Stomach smooth muscle (tissue), 2 donors: ENCODE measurements at regions not wholly inside any gene's neighbourhood (a gene's known extent, or its start where the extent isn't known, plus 50 kb on each side); places are given as distances from the start of the nearest gene placed in this dataset.
"Not testable (repeated sequence)": the region's sequence is repeated elsewhere in the genome, so short reads cannot be mapped to it uniquely, and the experiment has no call there.

ENCODE experiments used
- H3K27ac ChIP-seq: one replicate; pipeline ENCODE4 v1.7.0; 2013; ENCODE audit warnings: mild to moderate bottlenecking, low read length, inconsistent platforms
- H3K27me3 ChIP-seq, 2 donors: one replicate each; pipeline ENCODE4 v1.7.0; 2013; ENCODE audit warnings: low read length in 2 of 2; ENCODE audit not compliant: insufficient read depth in 2 of 2, control insufficient read depth in 1 of 2
- H3K36me3 ChIP-seq, 2 donors: one replicate each; pipeline ENCODE4 v1.7.0; 2013; ENCODE audit warnings: low read length in 2 of 2; ENCODE audit not compliant: control insufficient read depth in 2 of 2, insufficient read depth in 2 of 2
- H3K4me1 ChIP-seq: one replicate; pipeline ENCODE4 v1.7.0; 2013; ENCODE audit warnings: low read length; ENCODE audit not compliant: control insufficient read depth, insufficient read depth
- H3K4me3 ChIP-seq, 2 donors: one replicate each; pipeline ENCODE4 v1.7.0; 2013; ENCODE audit warnings: low read length in 2 of 2
- H3K9ac ChIP-seq, 2 donors: one replicate each; pipeline ENCODE4 v1.7.0; 2013; ENCODE audit warnings: low read length in 2 of 2, mild to moderate bottlenecking in 1 of 2
- H3K9me3 ChIP-seq, 2 donors: one replicate each; pipeline ENCODE4 v1.7.0; 2013; ENCODE audit warnings: low read length in 2 of 2; ENCODE audit not compliant: control insufficient read depth in 2 of 2
- donor health status: healthy.
- donor health status: Pancreatic carcinoma.

DNA sequence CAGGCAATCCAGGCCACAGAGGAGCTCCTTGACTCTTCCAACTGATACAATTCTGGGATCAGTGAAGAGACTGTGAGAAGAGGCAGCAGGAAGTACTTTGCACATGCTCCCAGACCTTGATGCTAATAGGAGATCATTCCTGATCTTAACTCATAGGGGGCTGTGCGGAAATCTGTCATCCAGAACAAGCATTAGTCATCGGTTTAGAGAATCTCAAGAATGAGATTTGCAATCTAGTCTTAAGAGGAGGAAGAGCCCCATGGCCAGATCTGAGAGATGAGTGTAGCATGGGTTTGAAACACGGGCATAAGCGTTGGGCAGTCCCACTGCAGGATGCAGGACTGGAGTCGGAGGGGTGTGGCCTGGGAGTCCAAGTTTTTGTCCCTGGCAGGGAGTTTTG is 1081.1 kb downstream of the NAALADL2 start:
- Histone ChIP-seq H3K27ac (no peak overlapping the region), H3K36me3 (no peaks in the 10 kb centered on the region), H3K27me3 (no peaks in the 10 kb centered on the region), H3K9me3 (no peaks in the 10 kb centered on the region), H3K9ac (no peak overlapping the region), H3K4me1 (no peaks in the 10 kb centered on the region), H3K4me3 (no peak overlapping the region)

DNA sequence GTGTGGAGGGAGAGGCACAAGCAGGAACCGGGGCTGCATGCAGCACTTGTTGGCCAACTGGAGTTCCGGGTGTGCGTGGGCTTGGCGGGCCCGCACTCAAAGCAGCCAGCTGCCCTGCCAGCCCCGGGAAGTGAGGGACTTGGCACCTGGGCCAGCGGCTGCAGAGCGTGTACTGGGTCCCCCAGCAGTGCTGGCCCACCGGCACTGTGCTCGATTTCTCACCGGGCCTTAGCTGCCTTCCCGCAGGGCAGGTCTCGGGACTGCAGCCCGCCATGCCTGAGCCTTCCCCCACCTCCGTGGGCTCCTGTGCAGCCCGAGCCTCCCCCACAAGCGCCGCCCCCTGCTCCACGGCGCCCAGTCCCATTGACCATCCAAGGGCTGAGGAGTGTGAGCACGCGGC is 1078.2 kb downstream of the NAALADL2 start:
- not testable (repeated sequence) for H3K9me3 ChIP-seq, H3K9ac ChIP-seq

DNA sequence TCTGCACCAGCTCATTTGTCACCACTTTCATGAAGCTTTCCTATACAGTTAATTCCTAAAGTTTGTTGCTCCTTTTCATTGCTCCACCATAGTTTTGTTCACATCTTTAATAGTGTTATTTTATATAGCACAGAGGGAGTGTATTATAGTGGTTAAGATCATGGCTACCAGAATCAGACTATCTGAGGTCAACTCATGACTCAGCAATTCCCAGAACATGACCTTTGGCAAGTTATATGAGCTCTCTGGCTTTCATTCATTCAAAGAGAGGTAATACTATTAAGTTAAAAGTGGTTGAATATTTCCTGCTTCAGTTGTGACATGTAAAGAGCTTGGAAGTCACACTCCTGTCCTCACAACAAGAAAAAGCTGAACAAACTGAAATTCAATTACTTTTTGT is 1073.5 kb downstream of the NAALADL2 start:
- Histone ChIP-seq H3K9me3 (no peaks in the 10 kb centered on the region), H3K4me1 (no peaks in the 10 kb centered on the region), H3K27me3 (no peaks in the 10 kb centered on the region), H3K4me3 (no peak overlapping the region), H3K36me3 (no peaks in the 10 kb centered on the region), H3K27ac (no peak overlapping the region), H3K9ac (no peak overlapping the region)

More for the DNA sequence above, 1078.2 kb downstream of the NAALADL2 start:
- not testable (repeated sequence) for H3K27me3 ChIP-seq, H3K27ac ChIP-seq, H3K36me3 ChIP-seq, H3K4me3 ChIP-seq, H3K4me1 ChIP-seq

DNA sequence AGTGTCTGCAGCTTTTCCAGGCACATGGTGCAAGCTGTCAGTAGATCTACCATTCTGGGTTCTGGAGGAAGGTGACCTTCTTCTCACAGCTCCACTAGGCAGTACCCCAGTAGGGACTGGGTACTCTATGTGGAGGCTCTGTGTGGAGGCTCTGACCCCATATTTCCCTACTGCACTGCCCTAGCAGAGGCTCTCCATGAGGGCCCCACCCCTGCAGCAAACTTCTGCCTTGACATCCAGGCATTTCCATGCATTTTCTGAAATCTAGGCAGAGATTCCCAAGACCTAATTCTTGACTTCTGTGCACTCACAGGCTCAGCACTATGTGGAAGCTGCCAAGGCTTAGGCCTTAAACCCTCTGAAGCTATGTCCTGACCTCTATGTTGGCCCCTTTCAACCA is 1060.0 kb downstream of the NAALADL2 start:
- no peak overlapping the region for H3K27ac ChIP-seq
- no peaks in the 10 kb centered on the region for H3K36me3 ChIP-seq
- no peaks in the 10 kb centered on the region for H3K27me3 ChIP-seq
- H3K4me1 ChIP-seq: no peaks in the 10 kb centered on the region
- H3K4me3 ChIP-seq: no peak overlapping the region
- no peaks in the 10 kb centered on the region for H3K9me3 ChIP-seq
- H3K9ac ChIP-seq: no peak overlapping the region

DNA sequence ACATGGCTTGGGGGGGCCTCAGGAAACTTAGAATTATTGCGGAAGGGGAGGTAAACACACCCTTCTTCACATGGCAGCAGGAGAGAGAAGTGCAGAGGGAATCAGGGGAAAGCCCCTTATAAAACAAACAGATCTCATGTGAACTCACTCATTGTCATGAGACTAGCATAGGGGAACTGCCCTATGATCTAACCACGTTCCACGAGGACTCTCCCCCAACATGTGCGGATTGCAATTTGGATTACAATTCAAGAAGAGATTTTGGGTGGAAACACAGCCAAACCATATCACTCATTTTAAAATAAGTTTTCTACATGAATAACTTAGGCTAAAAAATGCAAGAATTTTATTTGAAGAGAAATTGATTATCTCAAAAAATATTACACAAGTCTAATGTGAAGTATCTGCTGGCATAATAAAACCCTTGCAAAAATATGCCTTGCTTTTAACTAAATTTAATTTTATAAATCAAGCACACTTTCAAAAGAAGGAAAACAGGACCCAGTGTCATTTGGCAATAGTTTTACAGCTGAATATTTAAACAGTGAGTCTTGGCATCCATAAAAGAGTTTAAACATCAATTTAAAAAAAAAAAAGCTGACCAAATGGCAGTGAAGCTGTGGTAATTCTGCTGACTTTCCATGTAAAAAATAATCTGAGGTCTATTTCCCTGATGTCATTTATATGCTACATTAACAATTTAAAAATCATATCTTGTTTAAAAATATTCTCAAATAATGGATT is 1057.2 kb downstream of the NAALADL2 start:
- Histone ChIP-seq H3K36me3 (no peaks in the 10 kb centered on the region), H3K27ac (no peak overlapping the region), H3K9me3 (no peaks in the 10 kb centered on the region), H3K4me3 (no peak overlapping the region), H3K27me3 (no peaks in the 10 kb centered on the region), H3K4me1 (no peaks in the 10 kb centered on the region), H3K9ac (no peak overlapping the region)

DNA sequence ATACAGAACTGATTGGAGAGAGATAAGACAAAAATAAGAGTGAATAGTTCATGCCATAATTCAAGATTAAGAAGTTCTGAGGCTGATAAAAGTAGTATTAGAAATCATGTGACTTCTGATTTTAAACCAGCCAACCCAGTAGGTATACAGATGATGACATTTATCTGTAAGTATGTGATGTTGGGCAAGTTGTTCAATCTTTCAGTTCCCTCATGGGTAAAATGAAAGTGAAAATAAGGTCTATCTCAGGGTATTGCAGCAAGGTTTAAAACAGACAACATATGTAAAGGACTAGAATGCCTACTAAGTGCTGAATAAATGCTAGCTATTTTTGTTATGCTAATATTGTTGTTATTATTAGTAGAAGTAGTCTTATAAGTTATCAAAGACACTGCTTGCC is 1055.7 kb downstream of the NAALADL2 start:
- Histone ChIP-seq H3K4me3 (no peak overlapping the region), H3K27me3 (no peaks in the 10 kb centered on the region), H3K9ac (no peak overlapping the region), H3K36me3 (no peaks in the 10 kb centered on the region), H3K9me3 (no peaks in the 10 kb centered on the region), H3K4me1 (no peaks in the 10 kb centered on the region), H3K27ac (no peak overlapping the region)

DNA sequence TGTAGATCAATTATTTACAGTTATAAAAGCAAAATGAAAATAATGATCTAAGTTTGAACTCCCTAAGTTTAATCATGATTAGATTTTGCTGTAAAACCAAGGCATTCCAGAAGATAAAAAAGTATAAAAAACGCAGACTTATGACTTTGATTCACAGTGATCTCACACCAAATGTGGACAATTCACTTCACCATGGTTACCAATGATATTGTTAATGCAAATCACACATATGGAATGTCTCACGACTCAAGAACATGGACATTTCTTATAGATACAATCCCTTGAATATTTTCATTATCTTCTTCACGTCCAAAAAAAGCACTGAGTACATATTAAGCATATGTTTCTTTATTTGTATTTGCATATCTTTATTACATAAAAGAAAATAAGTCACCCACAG is 1054.2 kb downstream of the NAALADL2 start:
- Histone ChIP-seq H3K4me3 (no peak overlapping the region), H3K27ac (no peak overlapping the region), H3K9me3 (no peaks in the 10 kb centered on the region), H3K27me3 (no peaks in the 10 kb centered on the region), H3K9ac (no peak overlapping the region), H3K36me3 (no peaks in the 10 kb centered on the region), H3K4me1 (no peaks in the 10 kb centered on the region)

DNA sequence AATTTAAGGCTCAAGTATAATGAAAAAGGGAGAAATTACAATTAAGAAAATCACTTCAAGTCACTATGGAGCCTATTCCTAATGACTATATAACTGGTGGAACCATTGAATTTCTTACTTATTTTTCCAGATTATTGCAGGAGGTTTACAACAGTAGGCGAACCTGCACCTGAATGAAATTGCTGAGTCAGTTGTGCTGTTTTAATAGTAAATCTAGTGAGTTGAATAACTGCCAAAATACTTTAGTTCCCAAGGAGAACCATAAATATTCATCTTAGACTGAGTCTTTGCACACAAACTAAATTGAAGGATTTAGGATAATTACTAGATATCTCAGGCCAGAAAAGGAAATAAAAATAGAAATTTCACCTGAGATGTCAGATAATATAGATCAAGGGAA is 1052.8 kb downstream of the NAALADL2 start:
- no peak overlapping the region for H3K9ac ChIP-seq
- H3K9me3 ChIP-seq: no peaks in the 10 kb centered on the region
- H3K27ac ChIP-seq: no peak overlapping the region
- no peak overlapping the region for H3K4me3 ChIP-seq
- no peaks in the 10 kb centered on the region for H3K27me3 ChIP-seq
- no peaks in the 10 kb centered on the region for H3K4me1 ChIP-seq
- no peaks in the 10 kb centered on the region for H3K36me3 ChIP-seq

DNA sequence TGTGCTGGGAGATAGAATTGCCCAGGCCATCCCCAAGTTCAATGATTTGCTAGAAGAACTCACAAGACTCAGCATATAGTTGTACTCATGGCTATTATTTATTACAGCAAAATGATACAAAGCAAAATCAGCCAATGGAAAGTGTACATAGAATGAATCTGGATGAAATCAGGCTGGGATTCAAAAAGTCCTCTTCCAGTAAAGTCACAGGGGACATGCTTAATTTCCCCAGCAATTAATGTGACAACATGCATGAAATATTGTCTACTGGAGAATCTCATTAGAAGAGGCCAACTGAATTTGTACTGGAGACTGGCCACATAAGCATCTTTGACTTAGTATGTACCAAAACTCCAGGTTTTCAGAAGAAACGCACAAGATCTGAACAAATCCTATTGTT is 1043.1 kb downstream of the NAALADL2 start:
- no peak overlapping the region for H3K9ac ChIP-seq
- no peak overlapping the region for H3K4me3 ChIP-seq
- H3K4me1 ChIP-seq: no peaks in the 10 kb centered on the region
- no peaks in the 10 kb centered on the region for H3K27me3 ChIP-seq
- H3K36me3 ChIP-seq: no peaks in the 10 kb centered on the region
- H3K27ac ChIP-seq: no peak overlapping the region
- H3K9me3 ChIP-seq: no peaks in the 10 kb centered on the region

DNA sequence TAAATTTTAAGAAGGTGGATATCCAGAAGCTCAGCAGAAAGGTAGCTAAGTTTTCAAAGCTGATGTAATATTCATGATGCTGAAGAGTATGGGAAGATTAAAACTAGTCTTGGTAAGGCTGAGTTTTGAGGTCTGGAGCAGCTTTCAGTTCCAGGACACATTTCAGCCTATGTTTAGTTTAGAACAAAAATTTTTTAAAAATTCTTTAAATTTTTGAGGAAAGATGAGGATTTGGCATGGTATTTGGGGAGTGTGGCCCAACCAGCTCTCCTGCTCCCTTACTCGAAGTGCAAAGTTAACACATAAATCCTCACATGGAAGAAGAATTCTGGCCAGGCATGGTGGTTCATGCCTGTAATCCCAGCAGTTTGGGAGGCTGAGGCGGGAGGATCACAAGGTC is 1039.1 kb downstream of the NAALADL2 start:
- no peaks in the 10 kb centered on the region for H3K27me3 ChIP-seq
- H3K9me3 ChIP-seq: no peaks in the 10 kb centered on the region
- H3K4me3 ChIP-seq: no peak overlapping the region

DNA sequence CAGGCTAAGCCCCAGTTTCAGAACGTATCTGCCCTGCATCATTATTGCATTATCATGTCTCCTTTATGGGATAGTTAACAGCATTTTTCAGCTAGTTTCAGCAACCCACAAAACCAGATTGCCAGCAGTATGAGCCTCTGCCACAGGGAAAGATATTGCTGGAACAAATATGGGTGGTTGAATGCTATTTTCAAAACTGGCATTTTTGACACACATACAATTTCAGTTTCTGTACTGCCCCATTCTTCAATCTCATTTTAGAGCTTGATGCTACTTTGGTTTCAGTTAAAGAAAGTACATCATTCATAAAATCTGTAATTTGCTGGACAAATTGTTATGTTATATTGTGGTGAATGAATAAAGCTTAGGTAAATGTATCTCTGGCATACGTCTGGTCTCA is 1037.5 kb downstream of the NAALADL2 start:
- Histone ChIP-seq H3K36me3 (no peaks in the 10 kb centered on the region), H3K9ac (no peak overlapping the region), H3K4me3 (no peak overlapping the region), H3K9me3 (no peaks in the 10 kb centered on the region), H3K4me1 (no peaks in the 10 kb centered on the region), H3K27me3 (no peaks in the 10 kb centered on the region), H3K27ac (no peak overlapping the region)

More for the DNA sequence above, 1039.1 kb downstream of the NAALADL2 start:
- Histone ChIP-seq H3K9ac (no peak overlapping the region), H3K36me3 (no peaks in the 10 kb centered on the region), H3K4me1 (no peaks in the 10 kb centered on the region), H3K27ac (no peak overlapping the region)
